ENCODE measurements at regions not wholly inside any gene's neighbourhood (a gene's known extent, or its start where the extent isn't known, plus 50 kb on each side); places are given as distances from the start of the nearest gene placed in this dataset.
"Not testable (repeated sequence)": the region's sequence is repeated elsewhere in the genome, so short reads cannot be mapped to it uniquely, and the experiment has no call there.

GRCh38 chr10:28993861-28994260 is 295.0 kb upstream of the LYZL1 start:
- ChIA-PET CTCF (no interaction called here), POLR2A (ENCODE audit: low non-redundant PET) (no interaction called here)
- no peak overlapping the region for H3K4me3 ChIP-seq (ENCODE audit: low read depth, low read length, poor library complexity, severe bottlenecking)
- no peaks in the 10 kb centered on the region for H3K36me3 ChIP-seq (ENCODE audit: insufficient read depth, low read length, poor library complexity, severe bottlenecking)
- intact Hi-C loops (cut with micrococcal nuclease; ENCODE audit: unreplicated experiment): loop anchor here (5.0 kb wide), 1 partner anchor 308 kb away; no protein-coding TSS in a partner anchor
- H3K27ac ChIP-seq (ENCODE audit: low read depth, low read length, poor library complexity, severe bottlenecking): no peak overlapping the region
- no peaks in the 10 kb centered on the region for H3K9me3 ChIP-seq (ENCODE audit: low read depth, low read length, poor library complexity, severe bottlenecking)
- H3K27me3 ChIP-seq (replicated peaks; ENCODE audit: insufficient read depth, low read depth, low read length, poor library complexity): no peaks in the 10 kb centered on the region
- TF ChIP-seq CTCF (conservative IDR thresholded peaks at IDR 0.05; ENCODE audit: low read depth, low read length) (no peak), EZH2 (IDR thresholded peaks at IDR 0.05; ENCODE audit: borderline replicate concordance, low read depth, low read length, poor library complexity, severe bottlenecking) (no peak)
- H3K4me1 ChIP-seq (ENCODE audit: insufficient read depth, low read length, poor library complexity, severe bottlenecking): no peaks in the 10 kb centered on the region
- no peak for DNase-seq (ENCODE audit: low spot score)
- no TSS peak for BruUV-seq (replicated peaks)

DNA sequence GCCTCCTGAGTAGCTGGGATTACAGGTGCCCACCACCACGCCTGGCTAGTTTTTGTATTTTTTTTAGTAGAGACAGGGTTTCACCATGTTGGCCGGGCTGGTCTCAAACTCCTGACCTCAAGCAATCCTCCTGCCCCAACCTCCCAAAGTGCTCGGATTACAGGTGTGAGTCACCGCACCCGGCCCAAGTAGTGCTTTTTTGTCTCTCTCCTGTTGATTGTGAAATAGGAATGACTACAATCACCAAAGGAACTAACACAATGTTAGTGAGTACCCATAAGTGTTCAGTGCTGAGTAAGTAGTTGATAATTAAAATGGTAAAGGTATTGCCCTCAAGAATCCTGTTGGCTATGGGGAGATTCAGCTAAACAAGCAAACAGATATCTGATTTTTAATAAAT is 294.1 kb upstream of the LYZL1 start:
- H3K9me3 ChIP-seq (ENCODE audit: low read depth, low read length, poor library complexity, severe bottlenecking); H3K27ac ChIP-seq (ENCODE audit: low read depth, low read length, poor library complexity, severe bottlenecking); H3K27me3 ChIP-seq (replicated peaks; ENCODE audit: insufficient read depth, low read depth, low read length, poor library complexity); BruUV-seq (replicated peaks); POLR2A ChIA-PET (ENCODE audit: low non-redundant PET); H3K36me3 ChIP-seq (ENCODE audit: insufficient read depth, low read length, poor library complexity, severe bottlenecking); DNase-seq (ENCODE audit: low spot score); H3K4me1 ChIP-seq (ENCODE audit: insufficient read depth, low read length, poor library complexity, severe bottlenecking); CTCF ChIA-PET; H3K4me3 ChIP-seq (ENCODE audit: low read depth, low read length, poor library complexity, severe bottlenecking): not testable (repeated sequence)
- intact Hi-C loops (cut with micrococcal nuclease; ENCODE audit: unreplicated experiment): loop anchor here (5.0 kb wide), 1 partner anchor 307 kb away; no protein-coding TSS in a partner anchor

- no peaks in the 10 kb centered on the region for H3K9me3 ChIP-seq (ENCODE audit: low read depth, low read length, poor library complexity, severe bottlenecking)
- no peaks in the 10 kb centered on the region for H3K4me1 ChIP-seq (ENCODE audit: insufficient read depth, low read length, poor library complexity, severe bottlenecking)
- CTCF ChIA-PET: no interaction called here
- TF ChIP-seq CTCF (conservative IDR thresholded peaks at IDR 0.05; ENCODE audit: low read depth, low read length) (no peak), EZH2 (IDR thresholded peaks at IDR 0.05; ENCODE audit: borderline replicate concordance, low read depth, low read length, poor library complexity, severe bottlenecking) (no peak)
- BruUV-seq (replicated peaks): no TSS peak
- H3K27me3 ChIP-seq (replicated peaks; ENCODE audit: insufficient read depth, low read depth, low read length, poor library complexity): no peaks in the 10 kb centered on the region
- no peak for DNase-seq (ENCODE audit: low spot score)
- no peak overlapping the region for H3K4me3 ChIP-seq (ENCODE audit: low read depth, low read length, poor library complexity, severe bottlenecking)
- H3K27ac ChIP-seq (ENCODE audit: low read depth, low read length, poor library complexity, severe bottlenecking): no peak overlapping the region
- POLR2A ChIA-PET (ENCODE audit: low non-redundant PET): no interaction called here
- H3K36me3 ChIP-seq (ENCODE audit: insufficient read depth, low read length, poor library complexity, severe bottlenecking): no peaks in the 10 kb centered on the region
- intact Hi-C loops (cut with micrococcal nuclease; ENCODE audit: unreplicated experiment): no loop called here
Observed at GRCh38 chr10:28995497-28995896, 293.4 kb upstream of the LYZL1 start.

DNA sequence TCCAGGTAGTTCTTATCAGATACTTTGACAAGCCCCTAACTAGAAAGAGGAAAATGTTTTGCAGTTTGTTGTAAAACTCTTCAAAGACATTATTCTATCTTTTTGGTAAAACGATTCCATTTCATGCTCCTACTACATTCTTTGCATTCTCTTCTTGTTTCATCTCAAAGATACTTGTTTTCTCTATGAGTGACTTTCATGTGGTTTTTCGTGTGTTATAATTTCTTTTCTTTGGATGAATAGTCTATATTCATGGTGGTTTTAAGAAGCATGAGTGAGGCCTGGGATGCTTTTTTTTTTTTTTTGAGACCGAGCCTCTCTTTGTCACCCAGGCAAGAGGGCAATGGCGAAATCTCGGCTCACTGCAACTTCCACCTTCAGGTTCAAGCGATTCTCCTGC is 292.5 kb upstream of the LYZL1 start:
- POLR2A ChIA-PET (ENCODE audit: low non-redundant PET): no interaction called here
- Histone ChIP-seq H3K27ac (ENCODE audit: low read depth, low read length, poor library complexity, severe bottlenecking) (no peak overlapping the region), H3K36me3 (ENCODE audit: insufficient read depth, low read length, poor library complexity, severe bottlenecking) (no peaks in the 10 kb centered on the region), H3K4me3 (ENCODE audit: low read depth, low read length, poor library complexity, severe bottlenecking) (no peak overlapping the region), H3K4me1 (ENCODE audit: insufficient read depth, low read length, poor library complexity, severe bottlenecking) (no peaks in the 10 kb centered on the region), H3K9me3 (ENCODE audit: low read depth, low read length, poor library complexity, severe bottlenecking) (no peaks in the 10 kb centered on the region), H3K27me3 (replicated peaks; ENCODE audit: insufficient read depth, low read depth, low read length, poor library complexity) (no peaks in the 10 kb centered on the region)
- DNase-seq (ENCODE audit: low spot score): no peak
- CTCF ChIA-PET: no interaction called here
- TF ChIP-seq EZH2 (IDR thresholded peaks at IDR 0.05; ENCODE audit: borderline replicate concordance, low read depth, low read length, poor library complexity, severe bottlenecking) (no peak), CTCF (conservative IDR thresholded peaks at IDR 0.05; ENCODE audit: low read depth, low read length) (no peak)
- intact Hi-C loops (cut with micrococcal nuclease; ENCODE audit: unreplicated experiment): no loop called here
- BruUV-seq (replicated peaks): no TSS peak

Measured in A673 (cell line).